HG03039 (cell line): ENCODE measurements at regions not wholly inside any gene's neighbourhood (a gene's known extent, or its start where the extent isn't known, plus 50 kb on each side); places are given as distances from the start of the nearest gene placed in this dataset.

ENCODE experiments used
- ATAC-seq: cut with Tn5 transposase; IDR thresholded peaks from one replicate; pipeline ENCODE4 v1.9.1; 2021; ENCODE audit warnings: mild to moderate bottlenecking, moderate library complexity; ENCODE audit not compliant: unreplicated experiment

DNA sequence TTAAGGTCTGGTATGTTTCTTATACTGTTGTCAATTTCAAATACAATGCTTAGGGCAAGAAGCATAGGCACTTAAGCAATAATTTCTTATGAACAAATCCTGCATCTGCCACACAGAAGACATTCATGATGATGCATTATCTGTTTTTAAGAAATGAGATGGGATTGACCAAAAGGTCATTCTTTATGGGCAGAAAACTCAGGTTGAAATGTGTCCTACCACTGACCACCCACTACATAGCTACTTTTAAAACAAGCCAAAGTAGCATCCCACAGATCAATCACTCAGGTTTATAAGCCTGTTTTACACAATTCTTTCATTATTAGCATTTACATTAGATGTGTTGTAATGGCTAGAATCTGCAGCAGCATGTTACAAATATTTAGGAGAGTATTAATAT is 617.8 kb downstream of the PCDH7 start:
- ATAC-seq: no peak

DNA sequence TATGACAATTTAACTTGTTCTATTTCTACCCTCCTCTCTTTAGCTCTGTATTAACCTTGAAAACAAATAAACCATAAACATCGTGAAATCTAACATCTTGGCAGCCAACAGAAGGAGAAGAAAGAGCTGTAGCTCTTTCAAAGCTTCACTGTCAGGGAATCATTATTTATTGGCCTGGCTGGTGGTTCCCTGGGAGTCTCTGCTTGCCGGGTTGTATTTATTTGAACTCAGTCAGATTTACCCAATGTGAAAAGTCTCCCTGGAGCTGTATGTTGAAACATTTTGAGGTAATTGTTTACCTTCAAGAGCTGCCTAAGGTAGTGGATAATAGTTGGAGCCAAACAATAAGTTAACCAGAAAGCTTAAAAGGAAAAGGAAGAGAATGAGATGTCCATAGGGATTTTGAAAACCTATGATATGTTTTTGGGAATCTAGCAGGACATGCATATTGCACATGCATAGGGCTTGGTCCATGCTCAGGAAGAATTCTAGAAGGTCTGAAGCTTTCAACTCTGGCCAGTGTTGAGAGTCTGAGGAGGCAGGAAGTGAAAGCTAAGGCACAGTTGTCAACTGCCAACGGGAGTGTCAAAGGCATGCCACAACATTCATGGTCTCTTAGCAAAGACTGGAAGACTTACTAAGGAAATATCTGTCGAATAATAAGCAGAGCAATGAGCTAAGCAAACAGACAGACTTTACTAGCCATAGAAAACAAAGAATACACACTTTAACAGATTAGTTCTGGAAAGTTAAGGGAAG is 621.6 kb downstream of the PCDH7 start:
- ATAC-seq: no peak

- ATAC-seq: no peak
Measured at GRCh38 chr4:31343061-31343460, 622.9 kb downstream of the PCDH7 start.

GRCh38 chr4:31349907-31350306 is 629.7 kb downstream of the PCDH7 start:
- ATAC-seq: no peak

GRCh38 chr4:31351695-31352094 is 631.5 kb downstream of the PCDH7 start:
- ATAC-seq: no peak

GRCh38 chr4:31356839-31357238 is 636.7 kb downstream of the PCDH7 start:
- no peak for ATAC-seq

- no peak for ATAC-seq
Measured at GRCh38 chr4:31360786-31361185, 640.6 kb downstream of the PCDH7 start.

DNA sequence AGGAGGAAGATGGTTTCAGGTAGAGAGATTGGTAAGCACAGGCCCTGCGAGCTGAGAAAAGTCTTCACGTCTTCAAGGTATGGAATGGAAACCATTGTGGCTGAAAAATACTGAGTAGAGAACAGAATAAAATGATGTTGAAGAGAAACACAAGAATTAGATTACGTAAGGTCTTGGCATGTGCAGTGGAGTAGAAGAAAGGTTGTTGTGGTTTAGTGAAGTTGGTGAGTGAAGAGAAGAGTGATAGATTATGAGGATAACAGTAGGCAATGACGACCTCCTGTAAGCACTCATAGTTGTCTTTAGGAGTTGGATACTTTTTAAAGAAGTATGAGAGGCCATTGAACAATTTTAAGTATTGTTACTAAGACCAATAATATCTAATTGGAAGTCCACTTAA is 642.6 kb downstream of the PCDH7 start:
- ATAC-seq: no peak

DNA sequence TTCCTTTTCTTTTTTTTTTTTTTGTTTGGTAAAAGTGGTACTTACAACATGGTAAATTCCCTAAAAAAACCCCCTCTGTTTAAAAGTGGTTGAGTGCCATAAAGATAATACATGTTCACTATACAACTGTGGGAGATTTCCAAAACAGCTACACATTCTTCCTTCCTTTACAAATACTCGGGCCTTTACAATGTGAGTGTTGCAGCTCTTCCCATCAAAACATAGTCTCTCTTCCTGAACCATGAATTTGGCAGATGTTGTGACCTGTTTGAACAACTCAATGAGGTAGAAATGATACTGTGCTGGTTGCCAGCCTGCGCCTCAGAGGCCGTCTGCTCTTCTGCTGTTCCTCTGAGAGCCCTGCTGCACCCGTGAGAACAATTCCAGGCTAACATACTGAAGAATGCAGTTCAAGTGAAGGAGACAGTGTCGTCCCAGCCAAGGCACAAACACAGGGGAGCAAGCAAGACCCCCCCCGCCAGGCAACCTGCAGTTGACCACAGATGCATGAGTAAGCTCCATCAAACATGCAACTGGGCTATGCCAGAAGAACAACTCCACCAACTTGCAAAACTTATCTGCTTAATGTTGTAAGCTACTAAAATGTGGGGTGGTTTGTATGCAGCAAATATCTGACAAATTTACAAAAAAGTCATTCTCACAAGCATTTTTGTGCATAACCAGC is 645.0 kb downstream of the PCDH7 start:
- no peak for ATAC-seq

GRCh38 chr4:31366041-31366440 is 645.9 kb downstream of the PCDH7 start:
- ATAC-seq: no peak

DNA sequence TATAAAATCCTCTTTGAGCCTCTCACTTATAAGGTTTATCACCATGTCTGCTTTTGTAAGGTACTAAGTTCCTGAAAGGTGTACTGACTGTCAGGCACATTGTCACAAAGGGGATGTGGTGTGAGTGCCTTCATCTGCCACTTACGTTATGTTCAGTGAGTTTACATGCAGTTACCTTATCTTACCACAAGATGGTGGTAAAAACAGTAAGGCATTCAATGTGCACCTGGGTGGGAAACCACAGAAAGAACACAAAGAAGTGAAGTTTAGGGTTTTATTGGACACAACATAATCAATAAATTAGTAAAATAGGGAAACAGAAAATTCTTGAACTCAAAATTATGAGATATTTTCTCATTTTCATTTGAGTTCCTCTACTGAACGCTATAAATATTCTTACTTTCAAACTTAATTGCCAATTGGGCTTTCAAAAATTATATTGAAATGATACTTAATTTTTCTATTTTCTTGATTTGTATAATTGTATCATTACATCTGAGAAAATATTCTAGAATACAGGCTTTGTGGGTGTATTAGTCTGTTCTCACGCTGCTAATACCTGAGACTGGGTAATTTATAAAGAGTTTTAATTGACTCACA is 650.8 kb downstream of the PCDH7 start:
- peak; percentile 94 for ATAC-seq

GRCh38 chr4:31374256-31374960 is 654.2 kb downstream of the PCDH7 start:
- no peak for ATAC-seq

GRCh38 chr4:31375936-31376335 is 655.8 kb downstream of the PCDH7 start:
- no peak for ATAC-seq

DNA sequence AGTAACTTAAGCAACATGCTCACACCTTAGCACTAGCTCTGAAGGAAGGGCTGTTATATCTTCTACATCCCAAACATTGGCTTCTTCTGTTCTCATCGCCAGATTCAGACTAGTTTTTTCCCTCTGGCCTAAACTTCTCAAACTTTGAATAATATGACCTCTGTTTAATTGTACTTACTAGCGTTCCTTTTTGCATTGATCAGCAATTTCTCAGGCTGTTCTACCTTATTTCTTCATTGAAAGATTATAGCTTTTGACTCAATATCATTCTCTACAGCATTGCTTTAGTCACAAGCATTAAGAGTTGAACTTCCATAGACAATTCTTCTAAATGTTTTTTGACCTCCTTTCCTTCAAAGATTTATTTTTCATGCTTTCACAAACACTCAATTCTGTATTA is 659.2 kb downstream of the PCDH7 start:
- no peak for ATAC-seq

DNA sequence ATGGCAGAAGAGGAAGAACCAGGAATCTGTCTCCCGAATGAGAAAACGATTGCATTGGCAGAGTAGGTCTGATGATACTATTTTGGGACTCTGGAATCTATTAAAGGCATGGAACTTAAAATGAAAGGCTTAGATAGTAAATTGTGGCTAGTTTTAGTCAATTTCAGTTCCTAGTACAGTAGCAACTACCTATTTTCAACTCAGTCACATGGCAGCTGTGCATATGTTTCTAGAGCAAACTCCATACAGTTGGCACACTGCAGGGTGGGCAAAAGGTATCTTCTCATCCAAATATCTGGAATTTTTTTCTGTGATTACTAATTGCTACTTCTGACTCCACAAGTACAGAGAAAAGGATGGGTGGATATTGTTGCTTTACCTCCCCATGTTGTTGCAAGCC is 663.6 kb downstream of the PCDH7 start:
- ATAC-seq: no peak

- ATAC-seq: no peak
Measured at GRCh38 chr4:31390849-31391248, 670.7 kb downstream of the PCDH7 start.

GRCh38 chr4:31391976-31392375 is 671.8 kb downstream of the PCDH7 start:
- ATAC-seq: no peak

- no peak for ATAC-seq
Measured at GRCh38 chr4:31392923-31393322, 672.8 kb downstream of the PCDH7 start.

GRCh38 chr4:31408121-31408520 is 688.0 kb downstream of the PCDH7 start:
- no peak for ATAC-seq

DNA sequence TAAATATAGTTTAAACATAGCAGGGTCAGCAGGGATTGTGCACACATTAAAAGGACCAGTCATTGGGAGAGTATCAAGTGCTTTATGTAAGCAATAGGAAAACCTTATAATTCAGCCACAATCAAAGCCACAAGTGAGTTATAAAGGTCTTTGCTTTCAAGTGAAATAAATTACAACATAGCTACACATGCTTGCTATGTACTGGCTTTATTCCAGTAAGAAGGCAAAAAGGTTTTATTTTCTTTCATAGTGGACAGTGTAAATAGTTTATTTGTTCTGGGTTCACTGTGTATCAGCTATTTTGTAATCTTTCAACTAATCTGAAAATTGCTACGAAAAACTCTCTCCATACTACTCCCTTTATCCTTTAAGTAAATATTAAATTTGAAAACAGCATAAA is 691.4 kb downstream of the PCDH7 start:
- ATAC-seq: no peak

DNA sequence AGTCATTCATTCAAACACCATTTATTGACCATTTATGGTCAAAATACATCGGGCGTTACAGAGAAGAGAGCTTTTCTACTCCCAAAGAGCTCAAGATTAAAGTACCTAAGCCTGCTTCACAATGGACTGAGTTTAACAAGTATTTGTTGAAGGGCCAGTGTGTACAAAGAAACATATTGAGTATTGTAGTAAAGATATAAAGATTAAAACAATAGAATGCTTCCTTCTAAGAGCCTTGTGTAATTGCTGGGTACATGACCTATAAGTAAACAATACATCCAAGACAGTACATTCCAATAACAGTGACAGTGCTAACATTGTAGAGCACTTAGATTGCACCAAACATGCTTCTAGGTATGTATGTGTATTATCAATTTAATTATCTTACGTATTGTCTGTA is 695.5 kb downstream of the PCDH7 start:
- no peak for ATAC-seq

- ATAC-seq: no peak
Measured at GRCh38 chr4:31416498-31416897, 696.3 kb downstream of the PCDH7 start.
